HEK293 (cell line): ENCODE measurements at regions not wholly inside any gene's neighbourhood (a gene's known extent, or its start where the extent isn't known, plus 50 kb on each side); places are given as distances from the start of the nearest gene placed in this dataset.

Experiments
- CTCF ChIA-PET: fragments of 350-600 bp; formaldehyde crosslinking; extraction: SDS; loops from one replicate; lab custom pipeline; 2021; ENCODE audit warnings: antibody characterized with exemption; lab: Yijun Ruan, JAX
- POLR2A ChIA-PET: fragments of 300-600 bp; formaldehyde crosslinking; extraction: SDS; loops from one replicate; lab custom pipeline; 2020; ENCODE audit warnings: antibody characterized with exemption, inconsistent platforms; lab: Yijun Ruan, JAX
- H3K27ac ChIP-seq: fragments of 200-500 bp; sonication (Bioruptor generic); 2 replicates; pipeline ENCODE4 v1.5.1; 2014; ENCODE audit warnings: low read depth, low read length, control low read depth, inconsistent platforms; ENCODE audit errors: extremely low read depth
- H3K36me3 ChIP-seq, 2 experiments: fragments of 200-500 bp in 1 of 2; sonication (Bioruptor generic) in 1 of 2; 1 replicate in 1 of 2; 2 replicates in 1 of 2; pipeline ENCODE4 v1.5.1; 2014 to 2017; ENCODE audit warnings: inconsistent platforms in 2 of 2, low read length in 2 of 2; ENCODE audit not compliant: control insufficient read depth in 2 of 2, insufficient read depth in 1 of 2
- H3K4me1 ChIP-seq: fragments of 200-500 bp; sonication (Bioruptor generic); 2 replicates; pipeline ENCODE4 v1.5.1; 2014; ENCODE audit warnings: mild to moderate bottlenecking, low read length, inconsistent platforms; ENCODE audit not compliant: control insufficient read depth, insufficient read depth
- H3K4me3 ChIP-seq: 2 replicates; pipeline ENCODE4 v1.5.1; 2011; ENCODE audit warnings: low read depth, mild to moderate bottlenecking, control low read depth, low read length, moderate library complexity
- H3K9me3 ChIP-seq: fragments of 200-500 bp; sonication (Bioruptor generic); 2 replicates; pipeline ENCODE4 v1.5.1; 2014; ENCODE audit warnings: low read depth, low read length, inconsistent platforms; ENCODE audit not compliant: control insufficient read depth, insufficient read depth
- BCL11A ChIP-seq: fragments of 450-650 bp; formaldehyde crosslinking; IDR thresholded peaks from 2 replicates; pipeline ENCODE4 v1.5.1; 2016; ENCODE audit warnings: low read depth, missing biosample characterization, missing genetic modification characterization
- SP3 ChIP-seq: fragments of 450-650 bp; formaldehyde crosslinking; IDR thresholded peaks from 2 replicates; pipeline ENCODE4 v1.5.1; 2016; ENCODE audit warnings: missing biosample characterization, missing genetic modification characterization
- ZEB2 ChIP-seq: fragments of 450-650 bp; formaldehyde crosslinking; IDR thresholded peaks from 2 replicates; pipeline ENCODE4 v1.5.1; 2016; ENCODE audit warnings: missing biosample characterization, missing genetic modification characterization
- ZFP37 ChIP-seq: fragments of 450-650 bp; formaldehyde crosslinking; IDR thresholded peaks from 2 replicates; pipeline ENCODE4 v1.5.1; 2016; ENCODE audit warnings: missing biosample characterization, missing genetic modification characterization
- ZIC2 ChIP-seq: fragments of 450-650 bp; formaldehyde crosslinking; IDR thresholded peaks from 2 replicates; pipeline ENCODE4 v1.5.1; 2016; ENCODE audit warnings: missing biosample characterization, missing genetic modification characterization
- ZNF10 ChIP-seq: fragments of 450-650 bp; formaldehyde crosslinking; IDR thresholded peaks from 2 replicates; pipeline ENCODE4 v1.5.1; 2017; ENCODE audit warnings: missing biosample characterization, missing genetic modification characterization
- ZNF157 ChIP-seq: fragments of 450-650 bp; formaldehyde crosslinking; IDR thresholded peaks from 2 replicates; pipeline ENCODE4 v1.5.1; 2016; ENCODE audit warnings: missing biosample characterization, missing genetic modification characterization
- ZNF23 ChIP-seq: fragments of 450-650 bp; formaldehyde crosslinking; IDR thresholded peaks from 2 replicates; pipeline ENCODE4 v1.5.1; 2016; ENCODE audit warnings: missing biosample characterization, missing genetic modification characterization, borderline replicate concordance
- ZNF529 ChIP-seq: fragments of 450-650 bp; formaldehyde crosslinking; IDR thresholded peaks from 2 replicates; pipeline ENCODE4 v1.5.1; 2017; ENCODE audit warnings: missing genetic modification characterization, missing biosample characterization; ENCODE audit not compliant: insufficient replicate concordance
- ZNF555 ChIP-seq: fragments of 450-650 bp; formaldehyde crosslinking; conservative IDR thresholded peaks from 2 replicates; pipeline ENCODE4 v1.5.1; 2017; ENCODE audit warnings: missing biosample characterization, mild to moderate bottlenecking, missing genetic modification characterization, inconsistent platforms
- ZNF596 ChIP-seq: fragments of 450-650 bp; IDR thresholded peaks from 2 replicates; pipeline ENCODE4 v1.5.0; 2018; ENCODE audit warnings: missing biosample characterization, mild to moderate bottlenecking, missing genetic modification characterization, moderate library complexity
- ZNF747 ChIP-seq: fragments of 450-650 bp; formaldehyde crosslinking; IDR thresholded peaks from 2 replicates; pipeline ENCODE4 v1.5.1; 2016; ENCODE audit warnings: missing biosample characterization, missing genetic modification characterization
- ZNF792 ChIP-seq: fragments of 450-650 bp; formaldehyde crosslinking; IDR thresholded peaks from 2 replicates; pipeline ENCODE4 v1.5.1; 2016; ENCODE audit warnings: missing biosample characterization, missing genetic modification characterization
- ZSCAN30 ChIP-seq: fragments of 450-650 bp; IDR thresholded peaks from 2 replicates; pipeline ENCODE4 v1.5.1; 2018; ENCODE audit warnings: missing biosample characterization, mild to moderate bottlenecking, missing genetic modification characterization, moderate library complexity
- ZXDB ChIP-seq: fragments of 450-650 bp; formaldehyde crosslinking; IDR thresholded peaks from 2 replicates; pipeline ENCODE4 v1.5.1; 2016; ENCODE audit warnings: missing biosample characterization, missing genetic modification characterization
- TF ChIP-seq, protein P1 (sequence below): fragments of 450-650 bp; formaldehyde crosslinking; IDR thresholded peaks from 2 replicates; pipeline ENCODE4 v1.5.1; 2016; ENCODE audit warnings: missing biosample characterization, missing genetic modification characterization
- TF ChIP-seq, protein P2 (sequence below): fragments of 450-650 bp; formaldehyde crosslinking; IDR thresholded peaks from 2 replicates; pipeline ENCODE4 v1.5.1; 2016; ENCODE audit warnings: missing biosample characterization, missing genetic modification characterization, low read depth
- TF ChIP-seq, protein P3 (sequence below): fragments of 450-650 bp; formaldehyde crosslinking; IDR thresholded peaks from 2 replicates; pipeline ENCODE4 v1.5.1; 2016; ENCODE audit warnings: missing biosample characterization, missing genetic modification characterization
- TF ChIP-seq, protein P4 (sequence below): fragments of 450-650 bp; formaldehyde crosslinking; IDR thresholded peaks from 2 replicates; pipeline ENCODE4 v1.5.1; 2016; ENCODE audit warnings: missing biosample characterization, missing genetic modification characterization

DNA sequence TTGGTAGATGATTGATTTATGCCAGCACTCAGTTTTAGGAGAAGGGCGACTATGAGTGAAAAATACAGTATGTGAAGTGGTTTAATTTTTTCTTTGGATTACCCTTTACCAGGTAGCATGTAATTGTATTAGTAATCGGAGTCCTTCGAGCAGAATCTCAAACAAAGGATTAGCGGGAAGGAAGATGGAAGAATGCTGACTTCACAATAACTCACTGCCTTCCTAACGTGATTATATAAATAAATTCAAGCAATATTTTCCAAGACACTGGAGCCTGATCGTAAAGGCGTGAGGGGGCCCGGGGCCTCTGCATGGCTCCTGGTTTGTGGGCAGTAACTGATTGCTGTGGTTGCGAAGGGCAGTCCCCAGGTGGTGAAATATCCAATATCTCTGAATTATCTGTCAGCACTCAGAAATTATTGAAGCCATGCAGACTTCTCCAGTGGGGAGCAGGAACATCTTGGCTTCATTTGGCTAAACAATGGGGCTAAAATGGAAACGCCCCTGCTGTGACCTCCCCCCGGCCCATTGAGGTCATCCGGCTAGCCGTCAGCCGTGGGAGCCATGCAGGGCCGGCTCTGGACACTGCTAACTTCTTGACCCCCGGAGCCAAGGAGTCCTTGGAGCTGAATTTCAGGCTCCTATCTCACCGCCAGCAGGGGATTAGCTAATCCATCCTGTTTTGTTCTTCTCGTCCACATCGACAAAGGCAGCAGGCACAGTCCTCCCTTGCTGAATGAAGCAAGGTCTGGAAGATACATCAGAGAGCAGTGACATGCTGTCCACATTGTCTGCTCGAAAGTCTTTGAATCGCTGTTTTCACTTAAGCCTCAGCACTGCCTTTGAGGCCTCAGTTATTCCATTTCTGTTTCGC lies 295.9 kb upstream of the N4BP1 start:
- Histone ChIP-seq H3K4me3 (no peak overlapping the region), H3K9me3 (no peaks in the 10 kb centered on the region), H3K4me1 (no peaks in the 10 kb centered on the region), H3K27ac (no peak overlapping the region), H3K36me3 (no peaks in the 10 kb centered on the region)
- TF ChIP-seq ZNF596 (tag by site-specific recombination) (no peak), ZNF157 (tag by site-specific recombination) (no peak), ZFP37 (tag by site-specific recombination) (no peak), ZIC2 (tag by site-specific recombination) (peak; percentile 48; the same call in 1 of the 2 replicates)
- POLR2A ChIA-PET: no interaction called here
- CTCF ChIA-PET: interaction anchor here (0.8 kb wide), 1 partner anchor 10 kb away, joined by 3 read pairs; no protein-coding TSS in a partner anchor

DNA sequence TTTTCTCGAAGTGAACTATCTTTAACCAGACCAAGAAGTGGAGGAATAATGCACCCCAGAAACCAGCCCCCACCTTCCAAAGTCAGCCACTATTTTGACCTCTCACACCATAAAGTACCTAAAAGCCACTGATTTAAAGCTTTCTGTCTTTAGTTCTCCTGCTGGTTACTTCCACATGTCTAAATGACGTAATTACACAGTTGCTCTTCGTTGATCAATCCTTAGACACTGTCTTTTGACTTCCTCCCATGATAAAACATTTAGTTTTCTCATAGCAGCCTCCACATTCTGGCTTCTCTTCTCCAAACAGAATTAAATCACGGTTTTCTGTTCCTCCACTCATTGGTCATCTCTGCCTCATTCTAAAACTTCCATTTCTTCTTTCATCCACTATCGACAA lies 294.4 kb upstream of the N4BP1 start:
- H3K9me3 ChIP-seq: no peaks in the 10 kb centered on the region
- H3K4me3 ChIP-seq: no peak overlapping the region
- ChIA-PET CTCF (interaction anchor here (1.4 kb wide), 1 partner anchor 73 kb away, joined by 3 read pairs; no protein-coding TSS in a partner anchor), POLR2A (no interaction called here)
- no peaks in the 10 kb centered on the region for H3K36me3 ChIP-seq
- TF ChIP-seq ZSCAN30: no peak
- TF ChIP-seq, protein P1, sequence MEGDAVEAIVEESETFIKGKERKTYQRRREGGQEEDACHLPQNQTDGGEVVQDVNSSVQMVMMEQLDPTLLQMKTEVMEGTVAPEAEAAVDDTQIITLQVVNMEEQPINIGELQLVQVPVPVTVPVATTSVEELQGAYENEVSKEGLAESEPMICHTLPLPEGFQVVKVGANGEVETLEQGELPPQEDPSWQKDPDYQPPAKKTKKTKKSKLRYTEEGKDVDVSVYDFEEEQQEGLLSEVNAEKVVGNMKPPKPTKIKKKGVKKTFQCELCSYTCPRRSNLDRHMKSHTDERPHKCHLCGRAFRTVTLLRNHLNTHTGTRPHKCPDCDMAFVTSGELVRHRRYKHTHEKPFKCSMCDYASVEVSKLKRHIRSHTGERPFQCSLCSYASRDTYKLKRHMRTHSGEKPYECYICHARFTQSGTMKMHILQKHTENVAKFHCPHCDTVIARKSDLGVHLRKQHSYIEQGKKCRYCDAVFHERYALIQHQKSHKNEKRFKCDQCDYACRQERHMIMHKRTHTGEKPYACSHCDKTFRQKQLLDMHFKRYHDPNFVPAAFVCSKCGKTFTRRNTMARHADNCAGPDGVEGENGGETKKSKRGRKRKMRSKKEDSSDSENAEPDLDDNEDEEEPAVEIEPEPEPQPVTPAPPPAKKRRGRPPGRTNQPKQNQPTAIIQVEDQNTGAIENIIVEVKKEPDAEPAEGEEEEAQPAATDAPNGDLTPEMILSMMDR (tag by site-specific recombination): no peak
- TF ChIP-seq ZNF792 (tag by site-specific recombination): no peak
- no peak for TF ChIP-seq ZEB2 (tag by site-specific recombination)
- TF ChIP-seq, protein P2, sequence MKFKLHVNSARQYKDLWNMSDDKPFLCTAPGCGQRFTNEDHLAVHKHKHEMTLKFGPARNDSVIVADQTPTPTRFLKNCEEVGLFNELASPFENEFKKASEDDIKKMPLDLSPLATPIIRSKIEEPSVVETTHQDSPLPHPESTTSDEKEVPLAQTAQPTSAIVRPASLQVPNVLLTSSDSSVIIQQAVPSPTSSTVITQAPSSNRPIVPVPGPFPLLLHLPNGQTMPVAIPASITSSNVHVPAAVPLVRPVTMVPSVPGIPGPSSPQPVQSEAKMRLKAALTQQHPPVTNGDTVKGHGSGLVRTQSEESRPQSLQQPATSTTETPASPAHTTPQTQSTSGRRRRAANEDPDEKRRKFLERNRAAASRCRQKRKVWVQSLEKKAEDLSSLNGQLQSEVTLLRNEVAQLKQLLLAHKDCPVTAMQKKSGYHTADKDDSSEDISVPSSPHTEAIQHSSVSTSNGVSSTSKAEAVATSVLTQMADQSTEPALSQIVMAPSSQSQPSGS (tag by site-specific recombination): 0 out of 2 replicates have a peak, but pooled peaks have one; percentile 13
- TF ChIP-seq BCL11A (tag by site-specific recombination): no peak
- TF ChIP-seq ZNF747: no peak
- H3K4me1 ChIP-seq: no peaks in the 10 kb centered on the region
- H3K27ac ChIP-seq: no peak overlapping the region

DNA sequence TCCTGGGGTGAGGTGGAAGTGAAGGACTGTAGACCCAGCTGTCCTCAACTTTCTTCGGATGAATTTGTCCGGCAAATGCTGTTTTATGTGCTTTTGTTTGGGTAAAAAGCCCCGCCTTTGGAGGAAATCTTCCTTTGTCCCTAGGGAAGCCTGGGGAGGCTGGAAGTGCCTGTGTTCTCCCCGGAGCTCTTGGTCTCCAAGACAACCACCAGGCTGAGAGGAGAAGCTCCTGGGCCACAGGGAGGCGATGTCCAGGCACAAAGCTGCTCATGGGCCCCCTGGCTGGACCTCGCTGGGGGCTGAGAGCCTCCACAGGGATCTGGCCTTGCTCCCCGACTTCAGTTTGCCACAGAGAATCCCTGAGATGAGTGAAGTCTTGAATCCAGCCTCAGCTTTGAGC lies 293.1 kb upstream of the N4BP1 start:
- H3K9me3 ChIP-seq: no peaks in the 10 kb centered on the region
- H3K27ac ChIP-seq: no peak overlapping the region
- ChIA-PET POLR2A (no interaction called here), CTCF (interaction anchor here (0.6 to 1.0 kb wide), 8 partner anchors 11 to 448 kb away, joined by 3 to 6 read pairs (median 3); no protein-coding TSS in a partner anchor)
- H3K4me3 ChIP-seq: no peak overlapping the region
- no peaks in the 10 kb centered on the region for H3K36me3 ChIP-seq
- TF ChIP-seq ZNF10 (tag by site-specific recombination): no peak
- no peaks in the 10 kb centered on the region for H3K4me1 ChIP-seq

DNA sequence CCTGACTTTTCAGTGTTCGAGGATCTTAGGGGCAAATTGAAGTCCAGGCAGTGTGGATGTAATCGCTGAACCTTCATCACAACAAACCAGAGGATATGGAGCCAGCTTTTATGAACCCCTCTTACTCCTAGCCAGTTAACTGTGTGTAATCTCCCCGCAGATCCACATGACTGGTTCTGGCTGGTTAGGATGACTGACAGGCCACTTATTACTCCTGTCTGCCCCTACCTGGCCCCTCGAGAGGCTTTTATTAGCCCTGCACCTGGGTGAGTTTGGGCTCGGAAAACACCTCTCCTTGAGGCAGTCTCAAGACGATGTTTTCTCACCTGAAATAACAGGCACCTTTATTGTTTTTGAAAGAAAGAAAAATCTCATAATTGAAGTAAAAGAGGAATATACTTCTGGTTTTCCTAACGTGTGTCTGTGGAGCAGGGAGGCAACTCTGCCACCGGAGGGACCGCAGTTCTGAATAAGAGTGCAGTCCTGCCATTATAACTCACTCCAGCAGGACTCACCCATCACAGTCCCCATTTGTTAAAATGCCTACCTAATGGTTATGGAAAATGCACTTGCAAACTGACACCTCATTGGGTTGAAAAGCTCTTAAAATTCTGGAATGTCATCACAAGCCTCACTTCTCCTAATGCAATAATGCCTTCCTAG lies 291.9 kb upstream of the N4BP1 start:
- POLR2A ChIA-PET: no interaction called here
- Histone ChIP-seq H3K9me3 (no peaks in the 10 kb centered on the region), H3K4me1 (no peaks in the 10 kb centered on the region), H3K36me3 (no peaks in the 10 kb centered on the region), H3K4me3 (no peak overlapping the region), H3K27ac (no peak overlapping the region)
- CTCF ChIA-PET: interaction anchor here (0.6 to 1.0 kb wide), 6 partner anchors 10 to 1335 kb away, joined by 3 to 5 read pairs (median 4); no protein-coding TSS in a partner anchor
- TF ChIP-seq, protein P3, sequence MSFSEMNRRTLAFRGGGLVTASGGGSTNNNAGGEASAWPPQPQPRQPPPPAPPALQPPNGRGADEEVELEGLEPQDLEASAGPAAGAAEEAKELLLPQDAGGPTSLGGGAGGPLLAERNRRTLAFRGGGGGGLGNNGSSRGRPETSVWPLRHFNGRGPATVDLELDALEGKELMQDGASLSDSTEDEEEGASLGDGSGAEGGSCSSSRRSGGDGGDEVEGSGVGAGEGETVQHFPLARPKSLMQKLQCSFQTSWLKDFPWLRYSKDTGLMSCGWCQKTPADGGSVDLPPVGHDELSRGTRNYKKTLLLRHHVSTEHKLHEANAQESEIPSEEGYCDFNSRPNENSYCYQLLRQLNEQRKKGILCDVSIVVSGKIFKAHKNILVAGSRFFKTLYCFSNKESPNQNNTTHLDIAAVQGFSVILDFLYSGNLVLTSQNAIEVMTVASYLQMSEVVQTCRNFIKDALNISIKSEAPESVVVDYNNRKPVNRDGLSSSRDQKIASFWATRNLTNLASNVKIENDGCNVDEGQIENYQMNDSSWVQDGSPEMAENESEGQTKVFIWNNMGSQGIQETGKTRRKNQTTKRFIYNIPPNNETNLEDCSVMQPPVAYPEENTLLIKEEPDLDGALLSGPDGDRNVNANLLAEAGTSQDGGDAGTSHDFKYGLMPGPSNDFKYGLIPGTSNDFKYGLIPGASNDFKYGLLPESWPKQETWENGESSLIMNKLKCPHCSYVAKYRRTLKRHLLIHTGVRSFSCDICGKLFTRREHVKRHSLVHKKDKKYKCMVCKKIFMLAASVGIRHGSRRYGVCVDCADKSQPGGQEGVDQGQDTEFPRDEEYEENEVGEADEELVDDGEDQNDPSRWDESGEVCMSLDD (tag by site-specific recombination): no peak
- TF ChIP-seq ZNF555 (tag by site-specific recombination) (no peak), ZXDB (tag by site-specific recombination) (no peak), ZNF529 (no peak), SP3 (tag by site-specific recombination) (no peak), ZNF23 (tag by site-specific recombination) (no peak)
- TF ChIP-seq, protein P4, sequence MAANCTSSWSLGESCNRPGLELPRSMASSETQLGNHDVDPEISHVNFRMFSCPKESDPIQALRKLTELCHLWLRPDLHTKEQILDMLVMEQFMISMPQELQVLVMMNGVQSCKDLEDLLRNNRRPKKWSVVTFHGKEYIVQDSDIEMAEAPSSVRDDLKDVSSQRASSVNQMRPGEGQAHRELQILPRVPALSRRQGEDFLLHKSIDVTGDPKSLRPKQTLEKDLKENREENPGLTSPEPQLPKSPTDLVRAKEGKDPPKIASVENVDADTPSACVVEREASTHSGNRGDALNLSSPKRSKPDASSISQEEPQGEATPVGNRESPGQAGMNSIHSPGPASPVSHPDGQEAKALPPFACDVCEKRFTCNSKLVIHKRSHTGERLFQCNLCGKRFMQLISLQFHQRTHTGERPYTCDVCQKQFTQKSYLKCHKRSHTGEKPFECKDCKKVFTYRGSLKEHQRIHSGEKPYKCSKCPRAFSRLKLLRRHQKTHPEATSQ (tag by site-specific recombination): no peak
